Neural cell (in vitro differentiated cells): ENCODE measurements at regions not wholly inside any gene's neighbourhood (a gene's known extent, or its start where the extent isn't known, plus 50 kb on each side); places are given as distances from the start of the nearest gene placed in this dataset.

Experiments used
- EP300 ChIP-seq: fragments of 450-650 bp; conservative IDR thresholded peaks from 2 replicates; pipeline ENCODE4 v1.6.1; 2014; ENCODE audit warnings: antibody characterized with exemption, mild to moderate bottlenecking, moderate library complexity; ENCODE audit not compliant: poor library complexity, severe bottlenecking
- EZH2 ChIP-seq: fragments of 200-600, 300-800 bp; shearing (Covaris generic), sonication (generic); IDR thresholded peaks from 2 replicates; pipeline ENCODE4 v1.6.1; 2014; ENCODE audit warnings: antibody characterized with exemption, low read length, borderline replicate concordance, mild to moderate bottlenecking; ENCODE audit not compliant: insufficient read depth, poor library complexity, severe bottlenecking
- MXI1 ChIP-seq: fragments of 450-650 bp; conservative IDR thresholded peaks from 2 replicates; pipeline ENCODE4 v1.6.1; 2014; ENCODE audit warnings: antibody characterized with exemption, mild to moderate bottlenecking; ENCODE audit not compliant: poor library complexity, severe bottlenecking
- POLR2AphosphoS5 ChIP-seq: IDR thresholded peaks from 2 replicates; pipeline ENCODE4 v1.6.1; 2012
- RAD21 ChIP-seq: fragments of 450-650 bp; conservative IDR thresholded peaks from 2 replicates; pipeline ENCODE4 v1.6.1; 2014; ENCODE audit warnings: antibody characterized with exemption, mild to moderate bottlenecking, moderate library complexity
- SMC3 ChIP-seq: fragments of 450-650 bp; conservative IDR thresholded peaks from 2 replicates; pipeline ENCODE4 v1.6.1; 2014; ENCODE audit warnings: antibody characterized with exemption, mild to moderate bottlenecking, moderate library complexity; ENCODE audit not compliant: poor library complexity
- TAF1 ChIP-seq: IDR thresholded peaks from 2 replicates; pipeline ENCODE4 v1.6.1; 2012; ENCODE audit warnings: low read depth
- TF ChIP-seq, protein P1 (sequence below): fragments of 450-650 bp; IDR thresholded peaks from 2 replicates; pipeline ENCODE4 v1.5.1; 2014; ENCODE audit warnings: antibody characterized with exemption, mild to moderate bottlenecking, moderate library complexity; ENCODE audit not compliant: poor library complexity, severe bottlenecking
- TF ChIP-seq, protein P2 (sequence below): IDR thresholded peaks from 2 replicates; pipeline ENCODE4 v1.6.1; 2012; ENCODE audit warnings: borderline replicate concordance

DNA sequence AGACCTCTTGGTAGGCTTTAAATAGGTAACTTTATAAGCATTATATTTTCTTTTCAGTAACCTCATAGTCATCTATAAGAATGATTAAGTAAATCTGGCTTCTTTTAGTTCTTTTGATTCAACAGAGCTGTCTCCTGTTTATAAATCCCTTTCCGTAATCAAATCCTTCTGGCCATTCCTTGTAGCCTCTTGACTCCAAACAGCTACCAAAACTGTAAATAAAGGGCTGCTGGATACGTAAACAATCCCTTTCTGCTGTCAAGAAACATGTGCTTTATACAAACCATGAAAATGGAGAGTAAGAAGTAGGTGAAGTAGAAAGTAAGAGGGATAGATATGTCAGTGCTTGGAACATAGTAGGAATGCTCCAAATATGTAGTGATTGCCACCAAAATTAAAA, 183.2 kb upstream of the CASK start:
- TF ChIP-seq POLR2AphosphoS5 = no peak
- TF ChIP-seq, protein P1, sequence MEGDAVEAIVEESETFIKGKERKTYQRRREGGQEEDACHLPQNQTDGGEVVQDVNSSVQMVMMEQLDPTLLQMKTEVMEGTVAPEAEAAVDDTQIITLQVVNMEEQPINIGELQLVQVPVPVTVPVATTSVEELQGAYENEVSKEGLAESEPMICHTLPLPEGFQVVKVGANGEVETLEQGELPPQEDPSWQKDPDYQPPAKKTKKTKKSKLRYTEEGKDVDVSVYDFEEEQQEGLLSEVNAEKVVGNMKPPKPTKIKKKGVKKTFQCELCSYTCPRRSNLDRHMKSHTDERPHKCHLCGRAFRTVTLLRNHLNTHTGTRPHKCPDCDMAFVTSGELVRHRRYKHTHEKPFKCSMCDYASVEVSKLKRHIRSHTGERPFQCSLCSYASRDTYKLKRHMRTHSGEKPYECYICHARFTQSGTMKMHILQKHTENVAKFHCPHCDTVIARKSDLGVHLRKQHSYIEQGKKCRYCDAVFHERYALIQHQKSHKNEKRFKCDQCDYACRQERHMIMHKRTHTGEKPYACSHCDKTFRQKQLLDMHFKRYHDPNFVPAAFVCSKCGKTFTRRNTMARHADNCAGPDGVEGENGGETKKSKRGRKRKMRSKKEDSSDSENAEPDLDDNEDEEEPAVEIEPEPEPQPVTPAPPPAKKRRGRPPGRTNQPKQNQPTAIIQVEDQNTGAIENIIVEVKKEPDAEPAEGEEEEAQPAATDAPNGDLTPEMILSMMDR = no peak
- TF ChIP-seq RAD21 = no peak
- TF ChIP-seq EP300 = no peak
- no peak for TF ChIP-seq EZH2
- no peak for TF ChIP-seq TAF1
- TF ChIP-seq, protein P2, sequence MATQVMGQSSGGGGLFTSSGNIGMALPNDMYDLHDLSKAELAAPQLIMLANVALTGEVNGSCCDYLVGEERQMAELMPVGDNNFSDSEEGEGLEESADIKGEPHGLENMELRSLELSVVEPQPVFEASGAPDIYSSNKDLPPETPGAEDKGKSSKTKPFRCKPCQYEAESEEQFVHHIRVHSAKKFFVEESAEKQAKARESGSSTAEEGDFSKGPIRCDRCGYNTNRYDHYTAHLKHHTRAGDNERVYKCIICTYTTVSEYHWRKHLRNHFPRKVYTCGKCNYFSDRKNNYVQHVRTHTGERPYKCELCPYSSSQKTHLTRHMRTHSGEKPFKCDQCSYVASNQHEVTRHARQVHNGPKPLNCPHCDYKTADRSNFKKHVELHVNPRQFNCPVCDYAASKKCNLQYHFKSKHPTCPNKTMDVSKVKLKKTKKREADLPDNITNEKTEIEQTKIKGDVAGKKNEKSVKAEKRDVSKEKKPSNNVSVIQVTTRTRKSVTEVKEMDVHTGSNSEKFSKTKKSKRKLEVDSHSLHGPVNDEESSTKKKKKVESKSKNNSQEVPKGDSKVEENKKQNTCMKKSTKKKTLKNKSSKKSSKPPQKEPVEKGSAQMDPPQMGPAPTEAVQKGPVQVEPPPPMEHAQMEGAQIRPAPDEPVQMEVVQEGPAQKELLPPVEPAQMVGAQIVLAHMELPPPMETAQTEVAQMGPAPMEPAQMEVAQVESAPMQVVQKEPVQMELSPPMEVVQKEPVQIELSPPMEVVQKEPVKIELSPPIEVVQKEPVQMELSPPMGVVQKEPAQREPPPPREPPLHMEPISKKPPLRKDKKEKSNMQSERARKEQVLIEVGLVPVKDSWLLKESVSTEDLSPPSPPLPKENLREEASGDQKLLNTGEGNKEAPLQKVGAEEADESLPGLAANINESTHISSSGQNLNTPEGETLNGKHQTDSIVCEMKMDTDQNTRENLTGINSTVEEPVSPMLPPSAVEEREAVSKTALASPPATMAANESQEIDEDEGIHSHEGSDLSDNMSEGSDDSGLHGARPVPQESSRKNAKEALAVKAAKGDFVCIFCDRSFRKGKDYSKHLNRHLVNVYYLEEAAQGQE = no peak
- no peak for TF ChIP-seq MXI1
- no peak for TF ChIP-seq SMC3
